HK-2 (cell line): ENCODE measurements at regions not wholly inside any gene's neighbourhood (a gene's known extent, or its start where the extent isn't known, plus 50 kb on each side); places are given as distances from the start of the nearest gene placed in this dataset.
"Not testable (repeated sequence)": the region's sequence is repeated elsewhere in the genome, so short reads cannot be mapped to it uniquely, and the experiment has no call there.

Experiments
- DNase-seq: peaks from one replicate; pipeline ENCODE4 v3.0.0-alpha.2; 2018; ENCODE audit not compliant: unreplicated experiment

DNA sequence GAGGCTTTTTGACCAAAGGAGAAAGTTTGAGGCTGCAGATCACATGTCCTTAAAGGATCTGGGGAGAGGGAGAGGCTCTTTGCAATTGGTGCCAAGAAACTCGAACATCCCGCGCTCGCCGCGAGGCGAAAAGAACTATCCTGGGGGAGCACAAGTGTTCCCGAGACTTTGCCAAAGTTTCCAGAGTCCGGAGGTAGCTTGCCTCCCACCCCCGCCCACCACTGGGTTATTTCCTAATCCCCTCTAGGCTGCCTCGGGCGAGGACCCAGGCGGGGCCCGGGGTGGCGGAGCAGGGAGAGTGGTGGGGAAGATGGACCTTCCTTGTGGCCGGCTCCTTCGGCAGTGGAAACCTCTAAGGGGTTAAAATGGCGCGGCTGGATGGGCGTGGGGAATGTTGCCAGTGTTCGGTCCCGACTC lies 114.5 kb downstream of the KCNRG start:
- DNase-seq: no peak

DNA sequence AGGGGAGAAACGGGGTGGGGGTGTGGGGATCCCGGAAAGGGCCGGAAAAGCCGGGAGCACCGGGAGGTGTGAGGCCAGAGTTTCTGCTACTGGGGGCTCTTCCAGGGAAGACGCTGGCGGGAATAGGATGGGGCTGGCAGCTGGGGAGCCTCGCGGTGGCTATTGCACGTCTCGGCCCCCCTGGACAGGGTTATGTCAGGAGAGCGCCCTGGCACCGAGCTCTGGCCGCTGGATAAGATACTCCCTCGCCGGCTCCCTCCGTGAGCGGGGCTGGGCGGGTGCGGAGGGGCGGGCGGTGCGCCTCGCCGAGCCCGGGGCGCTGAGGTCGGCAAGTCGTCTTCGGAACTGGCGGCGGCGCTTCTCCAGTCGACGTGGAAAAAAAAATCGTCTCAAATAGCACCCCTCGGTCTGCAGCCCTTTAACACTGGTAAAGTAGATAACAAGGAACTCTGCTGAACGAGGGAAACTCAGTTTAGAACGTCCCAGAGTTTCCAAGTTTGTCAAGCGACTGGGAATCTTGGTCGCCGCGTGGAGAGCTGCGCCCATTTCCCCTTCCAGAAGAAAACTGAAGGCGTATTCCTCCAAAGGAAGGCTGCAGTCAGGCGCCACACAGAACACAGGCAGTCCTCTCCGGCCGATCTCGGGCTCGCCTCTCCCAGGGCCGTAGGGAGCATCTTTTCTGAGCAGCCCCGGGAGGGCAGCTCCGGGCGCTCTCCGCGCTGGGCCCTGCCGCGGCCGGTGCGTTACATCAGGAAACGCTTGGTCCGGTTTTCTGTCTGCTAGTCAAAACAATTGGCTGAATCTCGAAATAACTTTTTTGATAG lies 115.1 kb downstream of the KCNRG start:
- peak; percentile 28 for DNase-seq

DNA sequence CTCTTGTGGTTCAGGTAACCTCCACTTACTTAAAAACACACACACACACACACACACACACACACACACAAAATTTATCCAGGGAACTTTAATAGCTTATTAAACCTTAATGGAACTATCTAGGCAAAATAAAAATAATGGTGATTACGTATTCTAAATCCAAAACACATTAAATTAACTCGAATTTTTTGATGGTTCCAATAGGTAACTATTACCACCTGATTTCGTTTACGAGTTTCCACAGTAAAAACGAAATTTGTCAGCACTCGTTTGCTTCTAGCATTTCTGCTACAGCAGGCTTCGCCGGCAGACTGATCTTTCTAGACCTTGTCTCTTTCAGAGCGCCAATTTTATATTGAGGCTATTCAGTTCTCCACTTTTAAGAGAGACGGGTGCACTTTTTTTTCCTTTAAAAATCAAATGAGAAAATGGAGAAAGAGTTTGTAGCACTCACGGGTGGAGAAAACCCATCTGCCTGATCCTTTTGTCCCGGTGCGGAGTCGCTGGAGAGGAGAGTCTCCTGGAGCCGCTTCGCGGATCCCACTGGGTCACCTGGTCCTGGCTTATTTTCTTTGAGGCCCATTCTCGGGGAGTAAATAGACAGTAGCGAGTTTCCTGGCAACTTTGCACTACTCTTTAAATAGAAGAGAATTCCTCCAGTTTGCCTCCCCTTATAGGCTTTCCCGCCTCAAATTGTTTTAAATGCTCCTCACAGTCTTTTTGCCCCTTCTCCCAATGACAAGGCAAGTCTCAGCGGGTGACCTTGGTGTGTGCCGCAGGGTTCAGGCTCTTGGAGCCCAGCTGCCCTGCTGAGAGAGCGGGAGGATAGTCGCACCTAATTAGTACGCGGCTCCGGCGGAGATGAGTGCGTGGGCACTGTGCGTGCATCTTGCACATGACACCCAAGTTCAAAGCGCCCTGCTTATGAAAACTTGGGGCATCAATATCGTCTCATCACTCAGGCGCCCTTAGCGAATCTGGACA lies 117.0 kb downstream of the KCNRG start:
- no peak for DNase-seq

DNA sequence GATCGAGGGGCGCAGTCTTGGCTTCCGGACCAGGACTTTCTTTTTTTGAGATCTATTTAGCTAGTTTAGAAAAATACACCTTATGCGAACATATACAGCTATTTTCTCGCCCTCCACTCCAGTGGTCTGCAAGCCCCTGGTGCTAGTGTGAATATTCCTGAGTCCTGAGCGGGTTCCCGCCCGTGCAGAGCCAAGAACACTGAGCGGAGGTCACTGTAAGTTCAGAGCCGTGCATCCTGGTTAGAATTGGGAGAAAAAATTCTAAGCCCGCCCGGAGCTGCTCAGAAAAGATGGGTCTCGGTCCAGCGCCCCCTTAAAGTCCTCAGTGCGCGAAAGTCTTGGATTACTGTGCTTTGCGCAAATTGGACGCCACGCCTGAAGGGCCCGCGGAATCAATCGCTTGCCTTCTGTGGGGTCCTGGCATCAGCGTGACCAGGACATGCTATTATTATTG lies 117.7 kb downstream of the KCNRG start:
- DNase-seq: no peak

DNA sequence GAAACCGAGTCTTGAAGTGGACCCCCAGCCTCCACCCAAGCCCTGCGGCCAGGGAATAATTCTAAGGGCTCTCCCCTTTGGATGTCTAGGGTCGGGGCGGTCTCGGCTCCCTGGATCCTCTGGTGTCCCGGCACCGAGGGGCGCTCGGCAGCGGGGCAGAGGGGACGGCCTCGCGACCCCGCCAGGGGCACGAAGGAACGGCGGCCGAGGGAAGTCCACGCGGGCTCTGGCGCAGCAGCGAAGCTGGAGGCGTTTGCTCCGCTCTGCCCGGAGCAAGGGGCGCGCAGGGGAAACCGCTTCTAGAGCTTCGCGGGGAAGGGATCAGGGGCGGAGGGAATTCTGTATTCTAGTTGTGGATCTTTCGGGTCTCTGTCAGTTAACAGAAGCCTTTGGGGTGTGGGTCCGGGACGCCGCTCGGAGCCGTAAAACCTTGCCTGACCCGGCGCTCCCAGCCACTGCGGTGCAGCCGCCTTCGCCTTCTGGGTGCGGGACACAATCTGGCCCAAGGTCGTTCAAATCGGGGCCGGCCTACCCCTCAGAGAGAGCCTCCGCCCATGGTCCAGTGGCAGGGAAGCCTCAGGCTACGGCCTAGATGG lies 118.2 kb downstream of the KCNRG start:
- DNase-seq: no peak

DNA sequence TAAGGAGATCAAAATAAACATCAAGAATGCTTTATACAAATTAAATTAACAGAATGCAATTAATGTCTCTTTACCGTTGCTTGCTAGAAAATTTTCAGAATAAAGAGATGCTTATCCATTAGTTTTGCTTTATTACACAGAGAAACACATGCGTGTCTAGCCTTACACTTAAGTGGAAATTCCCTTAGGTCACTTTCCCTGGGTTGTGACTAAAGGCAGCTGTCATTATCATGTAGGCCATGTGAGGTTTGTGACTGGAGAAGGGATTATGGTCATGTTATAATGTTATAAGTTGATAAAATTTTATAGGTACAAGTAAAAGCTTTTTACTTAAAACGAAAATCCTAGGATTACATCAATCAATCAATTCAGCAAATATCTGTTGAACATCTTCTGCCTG lies 121.0 kb downstream of the KCNRG start:
- no peak for DNase-seq

DNA sequence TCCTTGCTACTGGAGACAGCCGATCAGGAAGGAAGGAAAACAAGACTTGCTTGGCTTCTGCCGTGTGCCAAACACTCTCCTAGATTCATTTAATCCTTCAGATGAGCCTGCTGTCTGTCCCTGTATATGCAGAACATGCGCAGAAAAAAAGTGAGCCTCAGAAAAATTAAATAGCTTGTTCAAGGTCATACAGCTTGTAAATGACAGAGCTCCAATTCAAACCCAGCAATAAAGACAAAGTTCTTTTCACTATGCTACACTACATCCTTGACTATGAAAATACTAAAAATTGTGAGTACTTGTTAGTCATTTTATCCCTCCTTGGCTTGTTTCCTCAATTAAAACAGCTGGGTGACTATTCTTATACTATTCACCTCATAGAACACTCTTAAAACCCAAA lies 121.4 kb downstream of the KCNRG start:
- no peak for DNase-seq

DNA sequence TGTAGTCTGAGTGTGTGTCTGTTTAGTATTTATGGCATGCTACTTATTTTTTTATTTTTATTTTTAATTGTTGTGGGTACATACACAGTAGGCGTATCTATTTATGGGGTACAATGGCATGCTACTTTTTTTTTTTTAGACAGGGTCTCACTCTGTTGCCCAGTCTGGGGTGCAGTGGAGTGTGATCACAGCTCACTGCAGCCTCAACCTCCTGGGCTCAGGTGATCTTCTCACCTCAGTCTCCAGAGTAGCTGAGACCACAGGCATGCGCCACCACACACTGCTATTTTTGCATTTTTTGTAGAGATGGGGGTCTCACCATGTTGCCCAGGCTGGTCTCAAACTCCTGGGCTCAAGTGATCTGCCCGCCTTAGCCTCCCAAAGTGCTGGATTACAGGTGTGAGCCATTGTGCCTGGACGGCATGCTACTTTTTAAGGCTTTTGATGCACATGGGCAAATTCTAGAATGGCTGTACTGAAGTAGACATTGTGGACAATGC lies 124.2 kb downstream of the KCNRG start:
- not testable (repeated sequence) for DNase-seq

DNA sequence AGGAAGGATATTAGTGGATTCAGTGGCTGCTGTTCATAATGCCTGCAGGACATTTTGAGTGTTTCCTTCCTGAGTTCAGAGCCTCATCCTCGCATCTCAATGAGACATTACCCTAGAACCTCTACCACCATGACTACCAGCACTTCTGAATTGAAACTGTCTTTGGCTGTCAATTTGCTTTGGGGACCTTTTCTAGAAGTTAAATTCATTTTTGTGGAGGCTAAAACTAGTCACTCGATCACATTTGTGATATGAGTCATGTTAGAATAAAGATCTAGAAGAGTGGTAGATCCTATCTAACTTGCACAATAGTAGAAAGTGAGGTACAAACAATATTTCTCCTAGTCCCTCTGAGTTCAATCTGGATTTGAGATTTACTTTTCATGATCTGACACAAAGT lies 124.9 kb downstream of the KCNRG start:
- DNase-seq: no peak

DNA sequence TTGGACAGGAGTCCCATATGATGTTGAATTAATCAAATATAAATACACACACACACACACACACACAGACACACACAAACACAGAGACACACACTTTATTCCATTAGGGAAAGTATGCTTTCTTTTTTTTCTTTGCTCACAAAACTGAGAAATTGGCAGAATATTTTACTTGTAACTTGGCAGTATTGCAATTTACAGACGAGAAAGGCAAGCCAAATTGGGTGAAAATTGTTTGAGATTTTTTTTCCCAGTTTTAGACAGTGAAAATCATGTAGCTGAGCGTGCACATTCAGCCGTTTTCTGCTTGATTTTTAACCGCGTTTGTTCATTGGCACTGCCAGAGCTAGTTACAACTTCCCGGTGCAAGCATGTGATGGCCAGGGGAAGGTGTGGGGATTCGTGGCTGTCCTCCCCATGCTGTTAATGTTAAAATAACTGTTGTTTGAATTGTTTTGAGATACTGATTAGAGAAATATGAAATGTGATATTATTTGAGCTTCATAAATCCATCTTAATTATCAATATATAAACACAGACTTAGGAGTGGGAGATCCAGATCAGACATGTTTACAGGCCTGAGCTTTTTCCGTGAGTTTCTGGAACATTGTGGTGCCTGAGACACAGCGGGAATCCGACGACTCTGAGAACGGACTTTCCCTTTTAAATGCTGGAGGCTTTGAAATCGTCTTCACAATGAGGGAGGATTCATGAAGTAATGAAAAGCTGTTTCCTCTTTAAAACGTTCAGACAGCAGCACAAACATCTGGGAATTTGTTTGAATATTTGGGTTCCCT lies 125.5 kb downstream of the KCNRG start:
- no peak for DNase-seq

DNA sequence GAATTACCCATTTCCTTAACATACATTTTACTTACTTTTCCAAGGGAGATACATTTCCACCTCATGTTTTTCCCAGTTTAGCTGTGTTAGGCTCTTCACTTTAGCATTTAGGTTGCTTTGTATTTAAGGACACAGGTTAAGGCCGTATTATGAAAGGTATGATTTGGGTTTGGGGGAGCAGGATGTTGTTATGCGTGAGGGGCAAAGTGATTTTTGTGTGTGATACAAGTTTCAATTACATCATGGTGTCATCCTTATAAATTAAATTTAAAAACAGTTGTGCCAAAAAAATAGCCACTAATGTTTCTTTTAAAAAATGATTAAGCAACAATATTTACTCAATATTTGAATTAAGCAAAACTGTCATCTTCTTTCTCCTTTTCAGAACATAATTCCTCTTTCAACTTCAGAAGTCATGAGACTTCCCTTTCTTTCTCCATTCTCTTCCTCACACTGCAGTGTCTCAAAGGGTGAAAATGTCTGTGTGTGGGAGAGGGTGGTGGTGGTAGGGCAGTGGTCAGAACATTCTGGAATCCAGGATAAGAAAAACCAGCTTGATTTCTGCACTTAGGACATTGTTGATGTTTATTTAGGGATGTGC lies 126.2 kb downstream of the KCNRG start:
- DNase-seq: no peak

DNA sequence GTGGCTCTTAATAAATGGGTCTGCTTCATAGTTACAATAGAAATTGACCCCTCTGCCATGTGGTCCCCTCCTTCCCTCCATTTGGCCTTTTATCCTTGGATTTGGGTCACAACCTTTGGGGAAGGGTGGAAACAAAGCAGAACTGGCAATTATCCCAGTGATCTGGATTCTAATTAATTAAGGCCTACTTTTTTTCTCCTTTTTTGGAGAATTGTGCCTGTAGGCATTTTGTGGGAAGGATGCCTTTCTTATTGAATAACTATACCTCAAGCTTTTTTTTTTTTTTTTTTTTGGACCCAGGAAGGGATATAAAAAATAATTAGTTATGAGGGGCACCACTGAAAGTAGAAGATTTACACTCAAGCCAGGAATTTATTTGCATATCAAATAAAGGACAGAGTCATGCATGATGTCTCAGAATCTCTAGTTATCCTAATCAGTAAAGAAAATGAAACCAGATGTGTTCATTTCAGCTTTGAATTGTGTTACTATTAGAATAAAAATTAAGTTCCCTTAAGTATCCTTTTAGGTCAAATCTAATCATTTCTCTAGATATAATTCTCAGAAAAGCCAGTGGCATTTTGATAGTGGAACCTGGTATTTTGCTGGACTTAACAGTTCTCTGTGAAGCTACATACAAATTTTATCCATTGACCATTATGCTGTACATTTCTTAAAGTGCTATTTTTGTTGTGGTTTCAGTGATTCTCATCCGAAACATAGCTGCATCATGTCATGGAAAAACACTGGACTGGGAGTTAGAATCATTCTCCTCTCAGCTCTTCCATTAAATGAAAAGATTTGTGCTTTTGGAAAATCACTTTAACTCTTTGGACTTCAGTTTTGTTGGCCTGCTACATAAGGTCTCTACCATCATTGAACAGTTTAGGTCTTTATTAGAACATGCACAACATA lies 129.3 kb downstream of the KCNRG start:
- DNase-seq: no peak

DNA sequence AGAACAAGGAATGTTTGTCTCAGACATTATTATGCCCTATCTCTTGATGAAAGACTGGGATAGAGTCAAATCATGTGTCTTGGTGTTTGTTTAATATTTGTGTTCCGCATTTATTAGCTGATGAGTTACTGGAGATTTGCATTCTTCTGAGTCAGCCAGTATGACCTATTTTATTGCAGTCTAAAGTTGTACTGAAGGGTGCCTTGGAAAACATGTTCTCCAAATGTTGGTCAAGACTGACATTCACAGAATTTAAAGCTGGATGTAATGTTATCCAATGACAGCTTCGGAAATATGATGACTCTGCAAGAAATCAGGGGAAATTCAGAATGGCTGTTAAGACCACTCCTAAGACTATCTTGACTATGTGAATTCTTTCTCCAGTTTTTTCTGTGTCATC lies 134.0 kb downstream of the KCNRG start:
- DNase-seq: no peak

DNA sequence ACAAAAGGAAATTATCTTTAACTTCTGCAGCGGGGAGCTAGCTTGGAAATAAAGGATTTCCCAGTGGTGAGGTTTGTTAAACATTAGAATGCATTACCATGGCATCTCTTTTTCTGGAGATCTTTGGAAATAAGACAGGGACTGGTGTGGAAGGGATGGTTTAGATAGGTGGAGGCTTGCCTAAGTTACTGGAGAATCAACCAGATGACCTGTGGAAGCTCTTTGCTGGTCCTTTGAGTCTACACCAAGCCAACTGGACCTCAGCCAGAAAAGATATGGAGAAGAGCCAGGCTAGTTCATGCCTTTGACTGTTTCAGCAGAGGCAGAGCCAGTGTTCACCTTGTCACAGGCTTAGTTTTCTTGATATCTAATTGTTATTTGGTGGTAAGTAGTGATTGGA lies 134.7 kb downstream of the KCNRG start:
- DNase-seq: no peak

DNA sequence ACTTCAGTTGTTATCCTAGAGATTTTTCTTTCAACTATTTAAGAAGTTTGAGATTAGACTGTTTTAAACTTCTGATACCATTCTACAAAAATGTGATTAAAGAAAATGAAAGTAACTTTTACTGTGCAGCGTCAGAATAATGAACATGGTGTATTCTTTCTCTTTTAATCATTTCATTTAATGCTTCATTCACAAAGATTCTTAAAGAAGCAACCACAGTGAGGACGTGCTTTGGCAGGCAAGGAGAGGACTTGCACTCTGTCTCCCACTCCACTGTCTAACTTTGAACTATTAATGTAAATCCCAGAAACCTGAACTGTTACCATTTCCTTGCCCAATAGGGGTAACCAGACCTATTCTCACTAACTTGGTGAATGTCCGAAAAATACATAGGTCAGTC lies 137.0 kb downstream of the KCNRG start:
- no peak for DNase-seq

DNA sequence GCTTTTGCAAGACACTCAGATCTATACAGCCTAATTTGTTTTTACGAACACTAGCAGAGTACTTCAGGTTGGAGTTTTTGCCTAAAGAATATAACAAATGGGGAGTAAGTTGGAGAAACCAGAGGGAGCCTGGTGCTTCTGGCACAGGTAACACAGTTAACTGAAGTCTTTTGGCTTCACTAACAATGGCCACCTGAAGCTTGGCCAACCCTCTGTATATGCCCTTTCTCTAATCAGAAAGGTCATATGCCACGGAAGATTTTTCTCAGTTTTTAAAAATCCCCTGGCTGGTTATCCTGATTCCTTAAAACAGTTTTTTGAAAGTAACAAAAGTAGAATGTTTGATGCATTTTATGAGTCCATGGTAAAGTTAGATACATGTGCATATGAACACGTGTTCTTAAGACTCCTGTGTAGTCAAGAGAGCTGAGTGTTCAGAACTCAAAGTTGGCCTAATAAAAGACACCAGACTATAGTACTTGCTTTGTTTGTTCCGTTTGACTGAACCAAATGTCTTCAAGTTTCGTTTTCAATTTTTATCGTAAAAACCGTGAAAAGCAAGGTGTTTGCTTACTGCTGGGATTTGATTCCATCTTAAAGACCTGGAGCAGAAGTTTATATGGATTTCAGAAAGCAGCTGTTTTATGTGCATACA lies 137.5 kb downstream of the KCNRG start:
- no peak for DNase-seq

DNA sequence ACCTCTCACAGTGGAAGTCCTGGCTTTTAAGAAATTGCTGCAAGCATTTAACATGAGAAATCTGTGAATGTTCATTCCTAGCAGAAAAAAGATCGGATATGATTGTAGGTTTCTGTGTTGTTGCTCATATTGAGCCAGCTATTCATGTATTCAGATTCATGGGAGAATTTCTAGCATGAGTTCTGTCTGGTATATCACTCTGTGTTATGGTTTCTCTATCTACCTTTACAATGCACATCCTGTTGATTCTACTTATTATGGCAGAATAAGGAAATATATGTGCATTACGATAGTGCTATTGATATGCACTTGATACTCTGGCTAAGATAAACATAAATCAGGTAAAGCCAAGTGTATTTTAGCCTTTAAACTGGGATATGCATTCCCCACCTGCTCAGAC lies 138.2 kb downstream of the KCNRG start:
- no peak for DNase-seq

DNA sequence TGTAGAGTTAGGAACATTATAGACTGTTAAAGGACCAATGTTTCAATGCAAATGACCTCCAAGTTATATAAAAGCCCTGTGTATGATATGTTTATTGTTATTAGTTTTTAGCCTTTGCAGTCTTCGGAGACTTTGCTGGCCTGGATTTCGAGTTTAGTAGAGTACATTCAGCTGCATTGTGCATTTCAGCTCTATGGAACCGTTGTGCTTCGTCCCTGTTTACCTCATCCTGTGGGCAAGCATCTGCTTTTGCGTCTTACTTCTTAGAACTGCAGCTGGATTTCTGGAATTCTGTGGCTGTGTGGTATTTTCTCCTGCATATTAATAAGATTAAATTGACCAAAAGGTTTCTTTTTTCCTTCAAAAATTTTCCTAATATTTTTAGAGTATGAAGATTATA lies 138.6 kb downstream of the KCNRG start:
- no peak for DNase-seq

DNA sequence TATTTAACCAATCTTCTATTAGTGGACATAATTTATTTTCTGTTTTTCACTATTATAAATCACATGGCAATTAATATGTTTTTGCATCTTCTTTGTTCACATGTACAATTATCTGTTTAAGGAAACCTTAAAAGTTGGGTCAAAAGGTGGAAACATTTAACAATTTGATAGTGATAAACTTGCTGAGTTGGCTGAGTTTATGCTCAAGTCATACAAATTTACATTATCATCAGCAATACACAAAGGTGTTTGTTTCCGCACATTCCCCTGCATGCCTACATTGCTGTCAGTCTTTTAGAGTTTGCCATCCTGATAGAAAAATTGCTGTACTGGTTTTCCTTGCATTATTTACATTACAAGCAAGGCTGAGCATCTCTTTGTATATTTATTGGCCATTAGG lies 139.5 kb downstream of the KCNRG start:
- DNase-seq: no peak
